SK-N-MC (cell line): ENCODE measurements at regions not wholly inside any gene's neighbourhood (a gene's known extent, or its start where the extent isn't known, plus 50 kb on each side); places are given as distances from the start of the nearest gene placed in this dataset.

Experiments
- EZH2 ChIP-seq: fragments of 200-600 bp; sonication (generic); IDR thresholded peaks from one replicate; pipeline ENCODE4 v1.6.1; 2017; ENCODE audit warnings: antibody characterized with exemption
- FOXP2 ChIP-seq: optimal IDR thresholded peaks from 2 replicates; pipeline ENCODE3; 2011; ENCODE audit warnings: mild to moderate bottlenecking, moderate library complexity; ENCODE audit not compliant: insufficient read depth; ENCODE audit errors: extremely low read length, control extremely low read depth
- POLR2AphosphoS5 ChIP-seq: IDR thresholded peaks from 2 replicates; pipeline ENCODE4 v1.6.1; 2012; ENCODE audit warnings: mild to moderate bottlenecking, low read depth, low read length, borderline replicate concordance

DNA sequence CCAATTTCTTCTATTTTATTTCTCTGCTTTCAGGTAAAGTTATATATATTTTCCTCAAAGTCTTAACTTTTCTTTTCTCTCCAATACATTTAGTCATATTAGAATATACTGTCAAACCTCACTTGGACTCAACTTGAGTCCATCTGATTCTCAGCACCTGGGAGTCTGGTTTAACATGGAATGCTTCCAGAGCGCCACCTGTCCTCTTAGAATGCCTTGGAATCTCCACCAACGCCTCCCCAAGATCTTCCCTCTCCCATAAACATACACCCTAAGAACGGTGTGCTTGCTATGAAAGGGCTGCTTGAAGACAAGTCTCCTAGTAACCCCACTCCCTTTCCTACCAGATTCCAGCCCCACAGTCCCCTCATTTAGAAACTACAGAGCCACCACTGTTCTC, 229.1 kb upstream of the MKLN1 start:
- TF ChIP-seq POLR2AphosphoS5 (no peak), EZH2 (no peak), FOXP2 (no peak)
